BJ (cell line): ENCODE measurements at regions not wholly inside any gene's neighbourhood (a gene's known extent, or its start where the extent isn't known, plus 50 kb on each side); places are given as distances from the start of the nearest gene placed in this dataset.

Experiments used
- CTCF ChIA-PET: fragments of 350-600 bp; formaldehyde crosslinking; extraction: SDS; loops from one replicate; lab custom pipeline; 2021; ENCODE audit warnings: antibody characterized with exemption, inconsistent platforms; lab: Yijun Ruan, JAX
- POLR2A ChIA-PET: fragments of 300-600 bp; sonication (Branson Sonifier 250); formaldehyde crosslinking; extraction: SDS; loops from one replicate; lab custom pipeline; 2021; ENCODE audit warnings: antibody characterized with exemption; lab: Charles Lee
- DNase-seq: peaks from one replicate; pipeline ENCODE4 v3.0.0-alpha.2; 2011; ENCODE audit warnings: low read depth
- H3K27me3 ChIP-seq: 2 replicates; pipeline ENCODE4 v1.6.0; 2011; ENCODE audit warnings: low read length; ENCODE audit not compliant: control insufficient read depth, insufficient read depth
- H3K36me3 ChIP-seq: 2 replicates; pipeline ENCODE4 v1.5.1; 2011; ENCODE audit warnings: low read length; ENCODE audit not compliant: control insufficient read depth, insufficient read depth
- H3K4me3 ChIP-seq: 2 replicates; pipeline ENCODE4 v1.5.1; 2011; ENCODE audit warnings: low read depth, mild to moderate bottlenecking, control low read depth, low read length
- CTCF ChIP-seq: IDR thresholded peaks from 2 replicates; pipeline ENCODE4 v1.5.1; 2011; ENCODE audit warnings: low read depth, mild to moderate bottlenecking, control low read depth, inconsistent platforms, low read length, moderate library complexity; ENCODE audit not compliant: insufficient read depth

GRCh38 chr3:66703501-66703900 lies 202.7 kb upstream of the LRIG1 start:
- Histone ChIP-seq H3K27me3 (no peaks in the 10 kb centered on the region), H3K36me3 (no peaks in the 10 kb centered on the region), H3K4me3 (no peak overlapping the region)
- CTCF ChIA-PET: interaction anchor here (1.0 kb wide), 2 partner anchors 12 to 25 kb away, joined by 3 read pairs; no protein-coding TSS in a partner anchor
- POLR2A ChIA-PET: no interaction called here
- DNase-seq: no peak
- TF ChIP-seq CTCF: no peak

- H3K4me3 ChIP-seq: no peak overlapping the region
- no peaks in the 10 kb centered on the region for H3K27me3 ChIP-seq
- ChIA-PET POLR2A (no interaction called here), CTCF (no interaction called here)
- no peaks in the 10 kb centered on the region for H3K36me3 ChIP-seq
- DNase-seq: no peak
- TF ChIP-seq CTCF: no peak
Observed at GRCh38 chr3:66705076-66705475, 204.3 kb upstream of the LRIG1 start.

GRCh38 chr3:66706890-66707289 lies 206.1 kb upstream of the LRIG1 start:
- Histone ChIP-seq H3K36me3 (no peaks in the 10 kb centered on the region), H3K4me3 (no peak overlapping the region), H3K27me3 (no peaks in the 10 kb centered on the region)
- ChIA-PET POLR2A (no interaction called here), CTCF (interaction anchor here (0.7 kb wide), 1 partner anchor 11 kb away, joined by 3 read pairs; no protein-coding TSS in a partner anchor)
- no peak for TF ChIP-seq CTCF
- DNase-seq: no peak

- no peak for DNase-seq
- H3K36me3 ChIP-seq: no peaks in the 10 kb centered on the region
- TF ChIP-seq CTCF: no peak
- no peaks in the 10 kb centered on the region for H3K27me3 ChIP-seq
- H3K4me3 ChIP-seq: no peak overlapping the region
- ChIA-PET CTCF (no interaction called here), POLR2A (no interaction called here)
Observed at GRCh38 chr3:66709532-66709931, 208.7 kb upstream of the LRIG1 start.

- POLR2A ChIA-PET: no interaction called here
- CTCF ChIA-PET: no interaction called here
- H3K27me3 ChIP-seq: no peaks in the 10 kb centered on the region
- no peak for TF ChIP-seq CTCF
- no peaks in the 10 kb centered on the region for H3K36me3 ChIP-seq
- H3K4me3 ChIP-seq: no peak overlapping the region
- DNase-seq: no peak
Observed at GRCh38 chr3:66712210-66712609, 211.4 kb upstream of the LRIG1 start.
